ENCODE measurements at regions not wholly inside any gene's neighbourhood (a gene's known extent, or its start where the extent isn't known, plus 50 kb on each side); places are given as distances from the start of the nearest gene placed in this dataset.

DNA sequence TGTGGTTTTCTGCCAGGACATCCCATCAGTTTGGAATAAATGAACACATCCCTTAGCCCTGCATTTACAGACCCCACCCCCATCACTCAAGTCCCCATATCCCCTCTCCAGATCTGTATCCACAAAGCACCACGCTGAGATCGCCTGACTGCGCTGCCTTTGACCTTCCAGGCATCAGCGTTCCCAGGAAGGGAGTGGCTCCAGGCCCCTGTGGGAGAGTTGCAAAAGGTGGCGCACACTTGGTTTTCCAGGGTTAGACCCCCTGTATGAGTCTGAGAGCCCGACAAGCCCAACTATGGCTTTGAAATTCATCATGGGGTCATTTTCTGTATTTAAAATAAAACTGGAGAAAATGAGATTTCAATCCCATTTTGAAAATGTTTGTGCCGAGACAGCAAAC, 137.0 kb upstream of the ZNF236 start:
- POLR2A ChIA-PET = no interaction called here
- CTCF ChIA-PET = interaction anchor here (0.5 to 4.9 kb wide), 2 partner anchors 26 to 286 kb away, joined by 4 to 52 read pairs; no protein-coding TSS in a partner anchor
- TF ChIP-seq, protein P1, sequence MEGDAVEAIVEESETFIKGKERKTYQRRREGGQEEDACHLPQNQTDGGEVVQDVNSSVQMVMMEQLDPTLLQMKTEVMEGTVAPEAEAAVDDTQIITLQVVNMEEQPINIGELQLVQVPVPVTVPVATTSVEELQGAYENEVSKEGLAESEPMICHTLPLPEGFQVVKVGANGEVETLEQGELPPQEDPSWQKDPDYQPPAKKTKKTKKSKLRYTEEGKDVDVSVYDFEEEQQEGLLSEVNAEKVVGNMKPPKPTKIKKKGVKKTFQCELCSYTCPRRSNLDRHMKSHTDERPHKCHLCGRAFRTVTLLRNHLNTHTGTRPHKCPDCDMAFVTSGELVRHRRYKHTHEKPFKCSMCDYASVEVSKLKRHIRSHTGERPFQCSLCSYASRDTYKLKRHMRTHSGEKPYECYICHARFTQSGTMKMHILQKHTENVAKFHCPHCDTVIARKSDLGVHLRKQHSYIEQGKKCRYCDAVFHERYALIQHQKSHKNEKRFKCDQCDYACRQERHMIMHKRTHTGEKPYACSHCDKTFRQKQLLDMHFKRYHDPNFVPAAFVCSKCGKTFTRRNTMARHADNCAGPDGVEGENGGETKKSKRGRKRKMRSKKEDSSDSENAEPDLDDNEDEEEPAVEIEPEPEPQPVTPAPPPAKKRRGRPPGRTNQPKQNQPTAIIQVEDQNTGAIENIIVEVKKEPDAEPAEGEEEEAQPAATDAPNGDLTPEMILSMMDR (IDR thresholded peaks at IDR 0.05; ENCODE audit: insufficient read depth, low read depth, low read length) = no peak
- no peak overlapping the region for H3K4me3 ChIP-seq (ENCODE audit: low read depth, low read length)
- no peak for DNase-seq (ENCODE audit: low read depth)
- H3K36me3 ChIP-seq (ENCODE audit: control insufficient read depth, insufficient read depth, low read length) = no peaks in the 10 kb centered on the region
- H3K27me3 ChIP-seq (ENCODE audit: control insufficient read depth, insufficient read depth, low read length) = peaks cover 8% of the 10 kb centered on the region

DNA sequence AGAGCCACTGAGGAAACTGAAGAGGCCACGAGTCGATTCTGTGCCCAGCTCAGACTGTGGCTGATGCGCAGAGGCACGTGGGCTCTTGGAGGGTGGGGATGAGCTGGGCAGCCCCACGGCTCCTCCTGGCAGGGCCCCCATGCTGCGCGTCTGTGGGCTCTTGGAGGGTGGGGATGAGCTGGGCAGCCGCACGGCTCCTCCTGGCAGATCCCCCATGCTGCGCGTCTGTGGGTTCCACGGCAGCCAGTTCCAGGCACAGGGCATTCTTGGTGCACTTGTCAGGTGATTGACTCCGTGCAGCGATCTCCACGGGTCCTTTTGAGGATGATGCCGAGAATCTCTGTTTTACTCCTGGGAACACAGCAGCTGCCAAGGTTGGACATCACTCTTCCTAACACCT, 138.1 kb upstream of the ZNF236 start:
- ChIA-PET CTCF (interaction anchor here (1.0 to 4.9 kb wide), 4 partner anchors 10 to 285 kb away, joined by 4 to 52 read pairs (median 8); no protein-coding TSS in a partner anchor), POLR2A (interaction anchor here (0.6 kb wide), 1 partner anchor 1584 kb away, joined by 3 read pairs; no protein-coding TSS in a partner anchor)
- no peaks in the 10 kb centered on the region for H3K36me3 ChIP-seq (ENCODE audit: control insufficient read depth, insufficient read depth, low read length)
- TF ChIP-seq, protein P1 (IDR thresholded peaks at IDR 0.05; ENCODE audit: insufficient read depth, low read depth, low read length) = no peak
- peaks cover 4% of the 10 kb centered on the region for H3K27me3 ChIP-seq (ENCODE audit: control insufficient read depth, insufficient read depth, low read length)
- no peak for DNase-seq (ENCODE audit: low read depth)
- H3K4me3 ChIP-seq (ENCODE audit: low read depth, low read length) = no peak overlapping the region

DNA sequence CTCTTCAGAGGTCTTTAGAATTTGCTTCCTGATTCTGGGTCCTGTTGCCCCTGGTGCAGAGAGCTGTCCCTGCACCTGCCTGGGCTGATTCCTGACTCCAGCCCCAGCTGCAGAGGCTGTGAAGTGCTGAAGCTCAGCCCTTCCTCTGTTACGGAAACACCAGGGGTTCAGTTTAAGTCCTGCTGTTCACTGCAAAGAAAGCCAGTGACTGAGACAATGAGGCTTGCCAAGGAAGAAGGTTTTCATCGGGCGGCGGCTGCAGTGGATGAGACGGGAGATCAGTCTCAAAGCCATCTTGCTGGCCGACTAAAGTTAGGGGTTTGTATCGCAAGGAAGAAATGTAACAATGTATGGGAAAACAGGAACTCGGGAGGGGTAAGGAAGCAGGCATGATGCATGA, 142.4 kb upstream of the ZNF236 start:
- Histone ChIP-seq H3K4me3 (ENCODE audit: low read depth, low read length) (no peak overlapping the region), H3K36me3 (ENCODE audit: control insufficient read depth, insufficient read depth, low read length) (no peaks in the 10 kb centered on the region), H3K27me3 (ENCODE audit: control insufficient read depth, insufficient read depth, low read length) (peaks cover 2% of the 10 kb centered on the region)
- ChIA-PET CTCF (interaction anchor here (1.1 kb wide), 2 partner anchors 28 to 281 kb away, joined by 3 read pairs; no protein-coding TSS in a partner anchor), POLR2A (no interaction called here)
- DNase-seq (ENCODE audit: low read depth) = no peak
- TF ChIP-seq, protein P1 (IDR thresholded peaks at IDR 0.05; ENCODE audit: insufficient read depth, low read depth, low read length) = no peak

DNA sequence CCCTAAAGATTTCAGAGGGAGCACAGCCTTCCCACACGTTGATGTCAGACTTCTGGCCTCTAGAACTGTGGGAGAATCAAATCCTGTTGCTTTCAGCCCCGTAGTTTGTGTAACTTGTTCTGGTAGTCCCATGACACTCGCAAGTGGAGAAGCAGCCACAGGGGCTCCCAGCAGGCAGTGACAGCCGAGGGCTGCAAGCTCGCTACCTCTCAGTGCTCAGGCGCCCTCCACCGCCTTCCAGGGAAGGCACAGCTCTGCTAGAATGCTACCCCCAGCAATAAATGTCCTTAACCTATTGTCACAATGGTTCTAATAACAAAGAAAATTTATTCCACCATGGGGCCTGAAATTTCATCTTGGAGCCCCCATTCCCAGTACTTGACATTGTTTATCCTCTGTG, 143.1 kb upstream of the ZNF236 start:
- H3K36me3 ChIP-seq (ENCODE audit: control insufficient read depth, insufficient read depth, low read length) = no peaks in the 10 kb centered on the region
- peaks cover 2% of the 10 kb centered on the region for H3K27me3 ChIP-seq (ENCODE audit: control insufficient read depth, insufficient read depth, low read length)
- TF ChIP-seq, protein P1 (IDR thresholded peaks at IDR 0.05; ENCODE audit: insufficient read depth, low read depth, low read length) = peak; percentile 8; the same call in 1 of the 2 replicates
- POLR2A ChIA-PET = no interaction called here
- no peak overlapping the region for H3K4me3 ChIP-seq (ENCODE audit: low read depth, low read length)
- no peak for DNase-seq (ENCODE audit: low read depth)
- CTCF ChIA-PET = interaction anchor here (1.1 kb wide), 2 partner anchors 28 to 281 kb away, joined by 3 read pairs; no protein-coding TSS in a partner anchor

DNA sequence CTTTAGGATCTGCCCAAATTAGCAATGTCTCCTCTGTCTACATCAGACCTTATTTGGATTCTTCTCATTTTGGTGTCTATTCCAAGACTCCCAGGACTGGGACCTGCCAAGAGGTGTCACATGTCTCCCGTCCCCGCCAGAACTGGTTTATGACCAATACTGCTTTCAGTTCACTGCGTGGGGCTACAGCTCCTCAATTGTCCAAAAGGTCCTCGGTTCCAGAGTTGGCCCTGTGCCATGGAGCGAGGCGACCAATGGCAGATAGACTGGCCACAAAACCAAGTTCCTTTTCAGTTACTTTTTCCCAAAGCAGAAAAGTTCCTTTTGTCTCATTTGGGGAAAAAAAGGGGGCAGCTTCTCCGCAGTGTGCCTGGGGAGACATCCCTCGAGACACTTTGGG, 144.1 kb upstream of the ZNF236 start:
- CTCF ChIA-PET = no interaction called here
- no peak for DNase-seq (ENCODE audit: low read depth)

More for the DNA sequence above, 144.1 kb upstream of the ZNF236 start:
- TF ChIP-seq, protein P1 (IDR thresholded peaks at IDR 0.05; ENCODE audit: insufficient read depth, low read depth, low read length) = no peak
- no peak overlapping the region for H3K4me3 ChIP-seq (ENCODE audit: low read depth, low read length)
- POLR2A ChIA-PET = no interaction called here
- H3K27me3 ChIP-seq (ENCODE audit: control insufficient read depth, insufficient read depth, low read length) = peaks cover 2% of the 10 kb centered on the region
- no peaks in the 10 kb centered on the region for H3K36me3 ChIP-seq (ENCODE audit: control insufficient read depth, insufficient read depth, low read length)

Data from BJ (cell line).